A673 (cell line): ENCODE measurements at regions not wholly inside any gene's neighbourhood (a gene's known extent, or its start where the extent isn't known, plus 50 kb on each side); places are given as distances from the start of the nearest gene placed in this dataset.

Source experiments
- BruUV-seq: library from RNA; stranded (reverse); fragments of 400-500 nt; replicated peaks from 2 replicates; lab custom pipeline; 2021; lab: Mats Ljungman, UMichigan
- CTCF ChIA-PET: fragments of 300-600 bp; sonication (Branson Sonifier 250); formaldehyde crosslinking; loops from one replicate; lab custom pipeline; 2022; ENCODE audit warnings: antibody characterized with exemption; lab: Charles Lee
- POLR2A ChIA-PET: fragments of 300-600 bp; sonication (Branson Sonifier 250); formaldehyde crosslinking; loops from one replicate; lab custom pipeline; 2022; ENCODE audit warnings: antibody characterized with exemption; ENCODE audit not compliant: low non-redundant PET; lab: Charles Lee
- DNase-seq: peaks from one replicate; pipeline ENCODE4 v3.0.0-alpha.2; 2015; ENCODE audit warnings: low spot score
- H3K27ac ChIP-seq: fragments of 200-600 bp; sonication (generic); 2 replicates; pipeline ENCODE4 v1.5.1; 2016; ENCODE audit warnings: mixed run types, low read depth, mild to moderate bottlenecking, mixed read lengths, antibody characterized with exemption, low read length; ENCODE audit not compliant: poor library complexity, severe bottlenecking
- H3K27me3 ChIP-seq: fragments of 200-600 bp; sonication (generic); replicated peaks from 2 replicates; pipeline ENCODE4 v1.6.1; 2017; ENCODE audit warnings: mixed run types, low read depth, mild to moderate bottlenecking, mixed read lengths, antibody characterized with exemption, low read length; ENCODE audit not compliant: insufficient read depth, poor library complexity
- H3K36me3 ChIP-seq: fragments of 200-600 bp; sonication (generic); 2 replicates; pipeline ENCODE4 v1.6.1; 2016; ENCODE audit warnings: mixed run types, mild to moderate bottlenecking, mixed read lengths, antibody characterized with exemption, low read length; ENCODE audit not compliant: insufficient read depth, poor library complexity, severe bottlenecking
- H3K4me1 ChIP-seq: fragments of 200-600 bp; sonication (generic); 2 replicates; pipeline ENCODE4 v1.6.1; 2017; ENCODE audit warnings: mixed run types, mild to moderate bottlenecking, mixed read lengths, antibody characterized with exemption, low read length; ENCODE audit not compliant: insufficient read depth, poor library complexity, severe bottlenecking
- H3K4me3 ChIP-seq: fragments of 200-600 bp; sonication (generic); 2 replicates; pipeline ENCODE4 v1.5.1; 2016; ENCODE audit warnings: low read depth, mixed run types, mild to moderate bottlenecking, mixed read lengths, low read length; ENCODE audit not compliant: poor library complexity, severe bottlenecking
- H3K9me3 ChIP-seq: fragments of 200-600 bp; sonication (generic); 2 replicates; pipeline ENCODE4 v1.6.1; 2016; ENCODE audit warnings: mixed run types, low read depth, mild to moderate bottlenecking, mixed read lengths, antibody characterized with exemption, low read length; ENCODE audit not compliant: poor library complexity, severe bottlenecking
- CTCF ChIP-seq: fragments of 300-800, 200-600 bp; sonication (generic); conservative IDR thresholded peaks from 2 replicates; pipeline ENCODE4 v1.5.1; 2017; ENCODE audit warnings: low read depth, mild to moderate bottlenecking, antibody characterized with exemption, low read length, moderate library complexity, mixed read lengths
- EZH2 ChIP-seq: fragments of 200-600 bp; sonication (generic); IDR thresholded peaks from 2 replicates; pipeline ENCODE4 v1.6.1; 2017; ENCODE audit warnings: borderline replicate concordance, low read depth, mild to moderate bottlenecking, mixed read lengths, antibody characterized with exemption, low read length; ENCODE audit not compliant: poor library complexity, severe bottlenecking
- intact Hi-C: fragments of 100-400 bp; cut with micrococcal nuclease; formaldehyde crosslinking; loops from one replicate; pipeline ENCODE4 v1.10.0; 2022; ENCODE audit not compliant: unreplicated experiment

GRCh38 chr13:63044589-63045313 is 1629.1 kb upstream of the PCDH20 start:
- no peak overlapping the region for H3K4me3 ChIP-seq
- BruUV-seq: no TSS peak
- intact Hi-C loops: no loop called here

GRCh38 chr13:63042686-63043085 is 1627.0 kb upstream of the PCDH20 start:
- peak; percentile 23 for DNase-seq
- CTCF ChIA-PET: no interaction called here
- Histone ChIP-seq H3K4me3 (no peak overlapping the region), H3K27ac (no peak overlapping the region), H3K9me3 (no peaks in the 10 kb centered on the region), H3K27me3 (no peaks in the 10 kb centered on the region), H3K36me3 (no peaks in the 10 kb centered on the region), H3K4me1 (no peaks in the 10 kb centered on the region)
- POLR2A ChIA-PET: no interaction called here
- BruUV-seq: no TSS peak
- intact Hi-C loops: no loop called here
- no peak for TF ChIP-seq EZH2
- no peak for TF ChIP-seq CTCF

More at GRCh38 chr13:63044589-63045313, 1629.1 kb upstream of the PCDH20 start:
- Histone ChIP-seq H3K4me1 (no peaks in the 10 kb centered on the region), H3K27ac (no peak overlapping the region), H3K9me3 (no peaks in the 10 kb centered on the region), H3K27me3 (no peaks in the 10 kb centered on the region), H3K36me3 (no peaks in the 10 kb centered on the region)
- CTCF ChIA-PET: no interaction called here
- no peak for DNase-seq
- POLR2A ChIA-PET: no interaction called here
- no peak for TF ChIP-seq CTCF
- no peak for TF ChIP-seq EZH2

- intact Hi-C loops: no loop called here
- Histone ChIP-seq H3K4me3 (no peak overlapping the region), H3K4me1 (no peaks in the 10 kb centered on the region), H3K27me3 (no peaks in the 10 kb centered on the region), H3K36me3 (no peaks in the 10 kb centered on the region), H3K27ac (no peak overlapping the region), H3K9me3 (no peaks in the 10 kb centered on the region)
- BruUV-seq: no TSS peak
- DNase-seq: no peak
- ChIA-PET CTCF (no interaction called here), POLR2A (no interaction called here)
- TF ChIP-seq EZH2 (no peak), CTCF (no peak)
Observed at GRCh38 chr13:63041640-63042414, 1626.2 kb upstream of the PCDH20 start.
